UCSD-AML1 (cell line): ENCODE measurements at regions not wholly inside any gene's neighbourhood (a gene's known extent, or its start where the extent isn't known, plus 50 kb on each side); places are given as distances from the start of the nearest gene placed in this dataset.
"Not testable (repeated sequence)": the region's sequence is repeated elsewhere in the genome, so short reads cannot be mapped to it uniquely, and the experiment has no call there.

Source experiments
- DNase-seq: peaks from one replicate; lab custom pipeline; 2025; ENCODE audit not compliant: unreplicated experiment; lab: John Stamatoyannopoulos, UW

DNA sequence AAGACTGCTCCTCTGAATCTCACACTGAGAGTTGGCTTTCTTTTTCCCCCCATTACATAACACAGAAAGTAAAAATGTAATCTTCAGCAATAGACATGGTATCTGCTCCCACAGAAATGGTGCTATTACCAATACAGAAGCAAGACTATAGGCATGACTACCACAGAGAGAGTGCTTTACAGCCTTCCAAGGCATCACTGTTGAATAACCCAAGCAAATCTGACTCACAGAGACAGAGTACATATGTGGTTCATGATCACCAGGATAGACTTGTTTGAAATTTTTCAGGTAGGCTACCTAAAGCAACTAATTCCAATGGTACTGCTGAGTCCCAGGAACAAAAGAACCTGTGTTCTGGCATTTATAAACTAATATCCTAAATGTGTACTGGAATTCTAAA is 1373.4 kb upstream of the C9orf72 start:
- no peak for DNase-seq

GRCh38 chr9:28951945-28952344 is 1378.7 kb upstream of the C9orf72 start:
- no peak for DNase-seq

DNA sequence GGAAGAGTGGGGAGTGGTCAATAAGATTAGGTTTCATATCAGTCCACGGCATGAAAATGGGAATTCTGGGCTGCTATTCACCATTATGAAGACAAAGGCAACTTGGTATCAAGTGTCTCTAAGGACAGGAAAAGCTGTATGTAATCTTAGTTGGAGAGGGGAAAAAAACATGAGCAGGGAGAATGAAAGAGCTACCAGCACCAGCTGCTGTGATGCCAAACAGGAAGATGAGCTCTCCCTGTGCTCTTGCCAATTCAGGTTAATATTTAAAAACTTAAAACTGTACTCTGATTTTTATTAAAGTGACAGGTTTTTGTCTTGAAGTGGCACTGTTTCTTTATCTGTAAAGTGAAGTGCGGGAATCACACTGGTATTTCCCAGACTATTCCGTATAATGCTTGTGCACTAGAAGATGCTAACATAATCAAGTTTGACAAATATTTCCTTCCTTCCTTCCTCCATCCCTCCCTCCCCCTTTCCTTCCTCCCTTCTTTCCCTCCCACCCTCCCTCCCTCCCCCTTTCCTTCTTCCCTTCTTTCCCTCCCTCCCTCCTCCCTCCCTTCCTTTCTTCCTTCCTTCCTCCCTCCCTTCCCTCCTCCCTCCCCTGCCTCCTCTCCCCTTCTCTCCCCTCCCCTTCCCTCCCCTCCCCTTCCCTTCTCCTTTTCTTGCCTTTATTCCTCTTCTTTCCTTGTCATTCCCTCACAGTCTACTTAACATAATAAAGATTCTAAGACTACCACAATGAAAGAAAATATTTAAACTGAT is 1383.0 kb upstream of the C9orf72 start:
- DNase-seq = no peak

GRCh38 chr9:28960602-28961001 is 1387.3 kb upstream of the C9orf72 start:
- DNase-seq = no peak

GRCh38 chr9:28961623-28962022 is 1388.3 kb upstream of the C9orf72 start:
- no peak for DNase-seq

DNA sequence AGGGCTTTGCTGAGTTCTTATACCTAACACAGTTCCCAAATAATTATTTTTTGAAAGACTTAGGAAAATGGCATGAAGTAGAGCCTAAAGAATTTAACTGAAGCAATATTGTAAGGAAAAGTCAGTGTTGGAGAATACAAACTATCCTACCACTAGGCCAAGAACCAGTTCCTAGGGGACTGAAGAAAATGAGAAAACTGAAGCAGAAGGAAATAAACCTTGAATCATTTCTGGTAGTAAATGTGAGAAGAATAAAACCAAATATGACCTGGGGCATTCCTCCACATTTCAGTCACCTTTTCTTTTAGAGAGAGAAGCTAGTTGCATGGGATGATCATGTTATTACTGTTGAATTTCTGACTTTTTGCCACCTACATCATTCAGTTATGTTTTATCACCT is 1393.9 kb upstream of the C9orf72 start:
- DNase-seq = no peak

GRCh38 chr9:28970241-28970654 is 1397.0 kb upstream of the C9orf72 start:
- no peak for DNase-seq

DNA sequence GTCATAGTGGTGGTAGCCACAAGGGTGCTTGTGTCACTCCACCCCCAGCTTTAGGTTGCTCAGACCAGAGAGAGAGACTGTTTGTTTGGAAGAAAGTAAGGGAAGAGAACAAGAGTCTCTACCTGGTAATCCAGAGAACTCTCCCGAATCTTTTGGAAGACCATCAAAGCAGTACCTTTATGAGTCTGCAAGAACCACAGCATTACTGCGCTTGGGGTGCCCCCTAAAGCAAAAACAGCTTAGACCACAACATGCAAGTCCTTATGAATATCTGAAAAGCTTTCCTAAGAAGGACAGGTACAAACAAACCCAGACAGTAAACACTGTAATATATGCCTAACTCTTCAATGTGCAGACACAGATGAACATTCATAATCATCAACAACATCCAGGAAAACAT is 1398.6 kb upstream of the C9orf72 start:
- DNase-seq = no peak

DNA sequence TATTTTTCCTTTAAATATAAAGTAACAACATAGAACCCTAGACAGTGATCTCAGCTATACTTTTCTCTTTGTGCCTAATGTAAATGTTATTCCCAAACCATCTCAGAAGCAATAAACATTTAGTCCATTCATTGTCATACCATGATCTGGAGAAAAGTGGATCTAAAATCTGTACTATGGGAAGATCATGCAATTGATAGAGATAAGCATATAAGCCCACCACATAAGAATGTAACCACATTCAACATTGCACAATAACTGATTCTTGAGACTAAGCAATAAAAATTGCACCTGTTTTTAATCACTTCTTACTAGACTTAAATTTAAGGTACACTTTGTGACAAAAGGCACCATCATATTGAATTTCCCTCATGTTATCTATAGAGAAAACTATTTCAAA is 1403.0 kb upstream of the C9orf72 start:
- no peak for DNase-seq

- DNase-seq = no peak
Measured at GRCh38 chr9:28976684-28977083, 1403.4 kb upstream of the C9orf72 start.

DNA sequence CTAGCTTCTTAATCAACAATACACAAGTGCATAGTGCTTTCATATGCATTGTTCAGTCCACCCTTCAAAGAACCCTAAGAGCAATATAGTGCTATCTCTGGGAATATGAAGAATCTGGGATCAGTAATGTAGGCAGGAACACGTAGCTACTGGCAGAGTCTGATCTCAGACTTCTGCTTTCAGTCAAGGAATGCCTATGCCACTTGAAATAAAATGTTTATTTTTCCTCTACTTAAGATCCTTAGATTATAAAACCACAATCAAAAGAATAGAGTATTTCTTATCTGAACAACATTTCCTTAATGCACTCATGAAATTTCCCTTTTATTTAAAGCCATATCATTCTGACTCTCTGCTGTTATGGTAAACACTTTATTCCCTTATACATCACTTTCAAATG is 1407.8 kb upstream of the C9orf72 start:
- no peak for DNase-seq

- no peak for DNase-seq
Measured at GRCh38 chr9:28981711-28982110, 1408.4 kb upstream of the C9orf72 start.

DNA sequence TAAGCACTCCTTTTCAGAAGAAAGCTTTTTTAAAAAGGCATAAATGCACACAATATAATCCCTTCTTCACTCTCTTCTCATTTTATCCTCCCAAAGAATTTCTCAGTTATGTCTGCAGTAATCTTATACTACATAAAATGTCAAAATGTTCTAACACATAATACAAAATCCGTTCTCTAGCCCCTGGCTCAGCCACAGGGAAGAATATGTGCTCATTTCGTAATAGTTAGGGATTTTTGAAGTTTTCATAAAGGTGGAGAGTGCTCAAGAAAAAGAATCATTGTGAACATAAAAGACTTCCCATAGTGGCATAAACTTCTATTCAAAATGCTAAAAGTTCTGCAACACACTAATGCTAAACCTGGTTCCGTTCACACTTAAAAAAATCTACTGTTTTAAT is 1410.7 kb upstream of the C9orf72 start:
- DNase-seq = no peak

GRCh38 chr9:28990009-28990408 is 1416.7 kb upstream of the C9orf72 start:
- DNase-seq = not testable (repeated sequence)

GRCh38 chr9:28999057-28999456 is 1425.8 kb upstream of the C9orf72 start:
- DNase-seq = no peak

GRCh38 chr9:28999806-29000205 is 1426.5 kb upstream of the C9orf72 start:
- no peak for DNase-seq

DNA sequence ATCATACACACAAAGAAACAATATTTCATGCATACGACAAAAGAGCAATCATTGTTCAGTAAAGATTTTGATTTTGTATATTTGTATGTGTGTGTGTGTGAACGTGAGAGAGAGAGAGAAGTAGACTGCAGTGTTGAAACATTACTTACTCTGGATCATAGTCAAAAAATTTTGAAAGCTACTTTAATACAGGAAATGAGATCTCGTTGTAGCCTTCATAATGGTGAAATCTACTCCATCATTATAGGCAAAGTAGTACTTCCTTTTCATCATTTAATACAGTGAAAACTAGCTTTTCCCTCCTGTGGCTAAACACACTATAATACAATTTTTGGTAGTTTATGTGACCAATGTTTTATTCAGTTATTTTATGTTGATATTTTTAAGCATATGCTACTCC is 1427.7 kb upstream of the C9orf72 start:
- DNase-seq = no peak

- no peak for DNase-seq
Measured at GRCh38 chr9:29004988-29005387, 1431.7 kb upstream of the C9orf72 start.

DNA sequence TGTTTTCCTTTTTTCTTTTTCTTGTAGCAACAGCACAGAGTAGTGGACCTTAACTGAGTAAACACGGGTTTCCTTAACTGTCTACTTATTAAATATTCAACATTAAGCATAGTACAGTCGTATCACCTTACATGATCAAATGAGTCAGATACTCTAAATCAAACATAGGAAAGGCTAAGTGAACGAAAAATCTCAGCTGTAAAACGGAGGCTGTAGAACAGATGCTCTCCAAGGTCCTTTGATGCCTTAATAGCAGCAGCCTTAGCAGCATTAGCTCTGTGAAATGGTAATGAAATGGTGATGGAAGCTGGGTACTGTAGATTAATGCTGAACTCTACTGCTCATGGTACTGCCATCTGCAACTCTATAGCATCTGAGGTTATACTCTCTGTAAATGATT is 1433.3 kb upstream of the C9orf72 start:
- DNase-seq = no peak

GRCh38 chr9:29012911-29013310 is 1439.6 kb upstream of the C9orf72 start:
- no peak for DNase-seq

- no peak for DNase-seq
Measured at GRCh38 chr9:29021632-29022031, 1448.4 kb upstream of the C9orf72 start.

GRCh38 chr9:29038332-29038731 is 1465.1 kb upstream of the C9orf72 start:
- no peak for DNase-seq

GRCh38 chr9:29039258-29039657 is 1466.0 kb upstream of the C9orf72 start:
- DNase-seq = no peak
